ENCODE measurements at regions not wholly inside any gene's neighbourhood (a gene's known extent, or its start where the extent isn't known, plus 50 kb on each side); places are given as distances from the start of the nearest gene placed in this dataset.

DNA sequence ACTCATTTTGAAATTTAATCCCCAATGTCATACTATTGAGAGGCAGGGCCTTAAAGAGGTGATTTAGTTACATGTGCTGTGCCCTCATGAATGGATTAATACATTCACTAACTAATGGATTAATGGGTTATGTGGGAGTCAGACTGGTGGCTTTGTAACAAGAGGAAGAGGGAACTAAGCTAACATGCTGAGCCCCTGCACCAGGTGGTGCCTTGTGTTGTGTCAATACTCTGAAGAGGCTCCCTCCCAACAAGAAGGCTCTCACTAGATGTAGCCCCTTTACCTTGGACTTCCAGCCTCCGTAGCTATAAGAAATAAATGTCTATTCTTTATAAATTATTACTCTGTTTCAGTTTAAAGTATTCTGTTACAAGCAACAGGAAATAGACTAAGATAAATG, 411.9 kb upstream of the EMCN start:
- no peaks in the 10 kb centered on the region for H3K36me3 Mint-ChIP-seq (ENCODE audit: low read depth)
- no peaks in the 10 kb centered on the region for H3K27me3 Mint-ChIP-seq (ENCODE audit: low read depth)
- H3K9me3 Mint-ChIP-seq: no peaks in the 10 kb centered on the region
- no peaks in the 10 kb centered on the region for H3K4me1 Mint-ChIP-seq
- TF ChIP-seq, protein P1, sequence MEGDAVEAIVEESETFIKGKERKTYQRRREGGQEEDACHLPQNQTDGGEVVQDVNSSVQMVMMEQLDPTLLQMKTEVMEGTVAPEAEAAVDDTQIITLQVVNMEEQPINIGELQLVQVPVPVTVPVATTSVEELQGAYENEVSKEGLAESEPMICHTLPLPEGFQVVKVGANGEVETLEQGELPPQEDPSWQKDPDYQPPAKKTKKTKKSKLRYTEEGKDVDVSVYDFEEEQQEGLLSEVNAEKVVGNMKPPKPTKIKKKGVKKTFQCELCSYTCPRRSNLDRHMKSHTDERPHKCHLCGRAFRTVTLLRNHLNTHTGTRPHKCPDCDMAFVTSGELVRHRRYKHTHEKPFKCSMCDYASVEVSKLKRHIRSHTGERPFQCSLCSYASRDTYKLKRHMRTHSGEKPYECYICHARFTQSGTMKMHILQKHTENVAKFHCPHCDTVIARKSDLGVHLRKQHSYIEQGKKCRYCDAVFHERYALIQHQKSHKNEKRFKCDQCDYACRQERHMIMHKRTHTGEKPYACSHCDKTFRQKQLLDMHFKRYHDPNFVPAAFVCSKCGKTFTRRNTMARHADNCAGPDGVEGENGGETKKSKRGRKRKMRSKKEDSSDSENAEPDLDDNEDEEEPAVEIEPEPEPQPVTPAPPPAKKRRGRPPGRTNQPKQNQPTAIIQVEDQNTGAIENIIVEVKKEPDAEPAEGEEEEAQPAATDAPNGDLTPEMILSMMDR (conservative IDR thresholded peaks at IDR 0.05): no peak
- DNase-seq (ENCODE audit: low read depth, low spot score): no peak
- no peak overlapping the region for H3K4me3 Mint-ChIP-seq
- no peak overlapping the region for H3K27ac Mint-ChIP-seq (ENCODE audit: unreplicated experiment)

GRCh38 chr4:100929135-100929534, 411.3 kb upstream of the EMCN start:
- H3K27ac Mint-ChIP-seq (ENCODE audit: unreplicated experiment): no peak overlapping the region
- H3K36me3 Mint-ChIP-seq (ENCODE audit: low read depth): no peaks in the 10 kb centered on the region
- no peaks in the 10 kb centered on the region for H3K4me1 Mint-ChIP-seq
- TF ChIP-seq, protein P1 (conservative IDR thresholded peaks at IDR 0.05): no peak
- peaks cover 3% of the 10 kb centered on the region for H3K9me3 Mint-ChIP-seq
- no peak overlapping the region for H3K4me3 Mint-ChIP-seq
- no peak for DNase-seq (ENCODE audit: low read depth, low spot score)
- no peaks in the 10 kb centered on the region for H3K27me3 Mint-ChIP-seq (ENCODE audit: low read depth)

DNA sequence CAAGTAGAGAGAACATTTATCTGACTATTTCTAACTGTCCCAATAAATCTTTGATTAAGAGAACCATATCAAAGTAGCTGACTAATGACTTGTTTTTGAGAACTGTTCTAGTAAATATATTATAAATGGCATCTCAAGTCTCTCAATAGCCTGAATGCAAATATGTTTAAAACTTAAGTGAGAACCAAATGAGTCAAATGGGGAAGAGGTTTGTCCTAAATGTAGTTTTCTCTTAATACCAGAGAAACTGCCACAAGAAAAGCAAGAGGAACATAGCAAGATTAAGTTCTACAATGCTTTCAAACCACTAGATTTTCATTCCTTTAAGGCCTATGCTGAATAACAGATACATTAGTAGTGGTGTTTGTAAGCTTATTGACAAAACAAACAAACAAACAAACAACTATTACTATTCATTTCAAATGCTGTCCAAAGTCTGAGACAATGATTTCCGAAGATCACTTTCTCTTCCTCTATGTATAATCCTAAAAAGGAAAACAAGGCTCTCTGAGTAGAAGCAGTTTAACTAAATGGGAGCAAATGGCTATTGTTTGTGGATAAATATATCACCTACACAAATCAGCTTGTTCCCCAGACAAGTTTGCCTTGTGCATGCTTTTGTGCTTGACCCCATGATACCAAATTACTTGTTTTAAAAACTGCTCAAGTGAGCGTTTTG, 408.4 kb upstream of the EMCN start:
- H3K9me3 Mint-ChIP-seq: peaks cover 6% of the 10 kb centered on the region
- H3K4me1 Mint-ChIP-seq: no peaks in the 10 kb centered on the region
- no peak for DNase-seq (ENCODE audit: low read depth, low spot score)
- no peaks in the 10 kb centered on the region for H3K36me3 Mint-ChIP-seq (ENCODE audit: low read depth)
- H3K27ac Mint-ChIP-seq (ENCODE audit: unreplicated experiment): no peak overlapping the region
- H3K4me3 Mint-ChIP-seq: no peak overlapping the region
- H3K27me3 Mint-ChIP-seq (ENCODE audit: low read depth): no peaks in the 10 kb centered on the region
- TF ChIP-seq, protein P1 (conservative IDR thresholded peaks at IDR 0.05): no peak

- TF ChIP-seq, protein P1 (conservative IDR thresholded peaks at IDR 0.05): no peak
- H3K36me3 Mint-ChIP-seq (ENCODE audit: low read depth): no peaks in the 10 kb centered on the region
- no peaks in the 10 kb centered on the region for H3K4me1 Mint-ChIP-seq
- H3K27ac Mint-ChIP-seq (ENCODE audit: unreplicated experiment): no peak overlapping the region
- no peaks in the 10 kb centered on the region for H3K27me3 Mint-ChIP-seq (ENCODE audit: low read depth)
- no peak overlapping the region for H3K4me3 Mint-ChIP-seq
- no peak for DNase-seq (ENCODE audit: low read depth, low spot score)
- peaks cover 2% of the 10 kb centered on the region for H3K9me3 Mint-ChIP-seq
Observed at GRCh38 chr4:100913685-100914084, 395.9 kb upstream of the EMCN start.

DNA sequence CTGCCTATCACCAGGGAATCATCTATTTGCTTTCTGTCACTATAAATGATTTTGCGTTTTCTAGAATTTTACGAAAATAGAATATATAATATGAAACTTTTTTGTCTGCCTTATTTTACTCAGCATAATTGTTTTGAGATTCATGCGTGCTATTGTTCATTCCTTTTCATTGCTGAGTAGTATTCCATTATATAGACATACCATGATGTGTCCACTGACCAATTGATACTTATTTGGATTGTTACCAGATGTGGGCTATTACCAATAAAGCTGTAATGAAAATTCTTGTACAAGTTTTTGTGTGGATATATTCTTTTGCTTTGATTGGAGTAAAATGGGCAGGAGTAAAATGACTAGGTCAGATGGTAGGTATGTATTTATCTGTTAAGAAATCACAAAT, 390.7 kb upstream of the EMCN start:
- no peaks in the 10 kb centered on the region for H3K36me3 Mint-ChIP-seq (ENCODE audit: low read depth)
- peaks cover 2% of the 10 kb centered on the region for H3K9me3 Mint-ChIP-seq
- H3K4me3 Mint-ChIP-seq: no peak overlapping the region
- H3K27ac Mint-ChIP-seq (ENCODE audit: unreplicated experiment): no peak overlapping the region
- no peak for DNase-seq (ENCODE audit: low read depth, low spot score)
- no peaks in the 10 kb centered on the region for H3K4me1 Mint-ChIP-seq
- H3K27me3 Mint-ChIP-seq (ENCODE audit: low read depth): no peaks in the 10 kb centered on the region
- TF ChIP-seq, protein P1 (conservative IDR thresholded peaks at IDR 0.05): no peak
